ENCODE measurements at regions not wholly inside any gene's neighbourhood (a gene's known extent, or its start where the extent isn't known, plus 50 kb on each side); places are given as distances from the start of the nearest gene placed in this dataset.
"Not testable (repeated sequence)": the region's sequence is repeated elsewhere in the genome, so short reads cannot be mapped to it uniquely, and the experiment has no call there.

DNA sequence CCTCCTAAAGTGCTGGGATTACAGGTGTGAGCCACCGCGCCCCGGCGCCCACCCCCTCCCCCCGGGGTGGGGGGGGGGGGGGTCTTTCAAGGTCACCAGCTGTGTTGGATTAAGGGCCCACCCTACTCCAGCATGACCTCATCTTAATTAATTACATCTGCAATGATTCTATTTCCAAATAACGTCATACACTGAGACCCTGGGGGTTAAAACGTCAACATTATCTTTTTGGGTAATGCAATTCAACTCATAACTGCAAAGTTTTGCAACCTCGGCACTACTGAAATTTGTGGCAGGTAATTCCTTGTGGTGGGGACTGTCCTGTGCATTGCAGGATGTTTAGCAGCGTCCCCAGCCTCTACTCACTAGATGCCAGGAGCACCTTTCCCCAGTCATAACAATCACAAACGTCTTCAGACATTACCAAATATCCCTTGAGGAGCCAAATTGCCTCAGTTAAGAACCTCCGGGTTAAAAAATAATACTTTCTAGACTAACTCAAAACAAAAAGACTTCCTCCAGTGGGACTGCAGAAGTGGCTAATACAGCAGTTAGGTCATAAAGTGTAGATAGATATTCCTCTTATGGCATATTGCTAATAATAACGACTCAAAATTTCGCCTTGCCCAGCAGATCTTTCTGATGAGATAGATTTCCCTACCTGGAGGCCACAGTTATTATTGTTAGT, 233.0 kb upstream of the KAZN start:
- DNase-seq: no peak

DNA sequence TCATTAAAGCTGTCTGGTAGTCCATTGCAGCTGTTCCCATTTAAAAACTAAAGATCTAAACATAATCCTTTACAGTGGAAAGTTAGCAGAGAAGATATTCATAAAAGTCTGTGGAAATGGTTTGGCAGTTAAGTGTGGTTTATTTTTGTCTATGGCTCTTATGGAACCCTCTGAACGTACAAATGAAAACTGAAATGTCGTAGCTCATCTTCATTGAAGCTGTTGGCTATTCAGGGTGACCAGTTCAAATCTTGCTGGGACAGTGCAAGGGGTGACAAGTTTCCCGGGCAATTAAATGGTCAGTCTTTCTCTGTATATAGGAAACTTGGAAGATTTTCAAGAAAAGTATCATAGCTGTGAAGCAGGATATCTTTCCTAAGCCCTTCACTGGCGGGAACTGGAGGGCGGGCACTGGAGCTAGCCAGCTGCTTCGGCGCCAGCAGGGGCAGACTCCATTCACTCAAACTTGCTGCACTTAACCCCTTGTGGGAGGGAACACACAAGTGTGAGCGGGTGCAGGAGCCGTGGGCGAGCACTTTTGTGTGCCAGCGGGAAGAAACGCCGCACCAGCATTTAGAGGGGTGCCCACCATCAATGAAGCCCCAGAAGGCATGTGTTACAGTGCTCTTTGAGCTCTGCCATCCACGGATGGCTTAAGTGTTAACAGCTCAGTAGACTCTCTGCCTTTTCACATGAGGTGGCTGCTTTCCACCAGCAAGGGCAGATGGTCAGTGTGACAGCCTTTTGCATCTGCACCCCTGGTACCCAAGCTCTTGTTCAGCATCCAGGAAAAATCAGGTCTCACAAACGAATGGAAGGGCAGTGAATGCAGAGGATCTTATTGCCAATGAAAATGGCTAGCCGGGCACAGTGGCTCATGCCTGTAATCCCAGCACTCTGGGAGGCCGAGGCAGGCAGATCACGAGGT, 232.1 kb upstream of the KAZN start:
- no peak for DNase-seq

DNA sequence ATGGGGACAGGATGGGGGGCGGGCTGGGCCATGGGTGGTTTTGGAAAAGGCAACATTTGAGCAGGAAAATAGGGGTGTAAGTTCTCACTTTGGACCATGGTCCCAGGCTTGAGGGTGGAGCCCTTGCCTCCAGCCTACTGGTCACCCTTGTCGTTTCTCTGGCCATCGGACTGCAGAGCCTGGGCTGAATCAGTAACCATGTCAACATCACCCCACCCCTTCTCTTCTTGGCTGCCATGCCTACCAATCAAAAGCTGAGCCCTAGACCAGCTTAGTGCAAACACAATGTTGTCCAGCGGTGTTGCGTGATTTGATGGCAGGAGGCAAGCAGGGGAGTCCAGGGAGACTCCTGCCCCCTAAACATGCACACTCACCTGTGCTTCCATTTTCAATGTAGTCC, 231.0 kb upstream of the KAZN start:
- DNase-seq: no peak

DNA sequence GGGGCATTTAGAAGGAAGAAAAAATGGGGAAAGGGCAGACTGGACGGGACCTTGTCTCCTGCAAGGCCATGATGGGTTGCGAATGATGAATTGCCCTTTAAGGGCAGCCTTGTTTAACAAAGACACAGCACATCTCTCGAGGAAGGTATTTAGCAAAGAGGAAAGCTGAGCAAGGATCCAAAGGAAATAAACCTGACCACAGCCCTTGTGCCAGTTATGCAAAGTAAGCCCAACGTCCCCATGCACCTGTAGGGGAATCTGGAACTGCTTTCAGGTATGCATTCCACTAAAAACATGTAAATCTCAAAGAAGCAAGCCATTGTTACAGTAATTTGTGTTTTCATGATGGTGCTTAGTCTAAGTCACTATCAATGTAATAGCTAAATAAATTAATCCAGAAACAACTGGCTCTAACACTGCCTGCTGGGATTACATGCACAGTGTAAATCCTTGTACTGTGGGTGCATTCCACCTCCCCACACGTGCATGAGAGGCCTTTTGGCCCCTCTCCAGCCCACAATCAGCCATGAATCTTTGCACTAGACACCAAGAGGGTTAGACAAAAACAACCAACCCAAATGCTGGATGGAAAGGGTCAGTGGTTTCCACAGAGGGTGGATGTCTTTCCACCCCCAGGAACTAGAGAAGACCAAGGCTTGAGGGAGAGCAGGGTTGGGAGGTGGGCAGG, 228.8 kb upstream of the KAZN start:
- DNase-seq: no peak

DNA sequence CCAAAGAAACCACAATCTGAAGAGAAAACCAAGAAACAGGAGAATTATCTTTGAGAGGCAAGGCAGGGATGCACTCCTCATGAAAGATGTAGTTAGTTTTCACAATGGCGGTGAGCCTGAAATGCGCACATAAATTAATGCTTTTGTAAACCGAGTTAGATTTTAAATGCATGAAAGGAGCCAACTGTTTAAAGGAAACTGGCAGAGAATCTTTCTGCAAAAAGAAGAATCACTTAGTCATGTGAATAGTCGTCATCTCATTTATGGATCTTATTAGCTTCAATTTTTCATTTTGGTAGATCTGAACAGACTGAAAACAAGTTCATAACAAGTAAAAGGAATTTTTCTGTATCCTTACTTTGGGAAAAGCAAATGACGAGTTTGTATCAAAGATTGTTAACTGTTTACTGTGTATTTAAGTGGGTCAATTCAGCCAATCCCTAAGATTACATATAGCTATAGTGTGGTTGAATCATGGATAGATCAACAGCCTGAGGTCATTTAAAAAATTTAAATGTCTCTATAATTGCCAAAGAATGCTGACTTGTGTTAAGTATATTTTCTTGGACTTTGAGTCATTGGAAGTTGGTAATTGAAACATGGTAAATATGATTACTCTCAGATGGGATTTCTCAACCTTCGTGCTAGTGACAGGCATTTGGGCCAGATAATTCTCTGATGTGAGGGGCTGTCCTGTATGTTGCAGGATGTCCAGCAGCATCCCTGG, 226.6 kb upstream of the KAZN start:
- DNase-seq: no peak

DNA sequence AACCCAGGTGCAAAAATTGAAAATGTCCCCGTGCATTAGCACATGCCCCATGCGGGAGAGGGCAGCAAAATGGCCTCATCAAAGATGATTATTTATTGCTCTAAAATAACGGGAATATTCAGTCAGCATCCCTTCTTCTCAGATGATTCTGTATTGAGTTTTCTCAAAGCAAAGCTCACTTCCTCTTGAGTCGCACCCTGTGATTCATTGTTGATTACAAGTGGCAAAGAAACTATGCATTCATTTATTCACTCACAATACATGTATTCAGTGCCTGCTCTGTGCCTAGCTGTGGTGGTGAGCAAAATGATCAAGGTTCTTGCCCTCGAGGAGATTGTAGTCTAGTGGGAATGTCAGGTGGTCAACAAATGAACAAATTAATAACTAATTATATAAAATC, 226.0 kb upstream of the KAZN start:
- DNase-seq: no peak

- no peak for DNase-seq
Measured at GRCh38 chr1:14373081-14373758, 225.3 kb upstream of the KAZN start.

GRCh38 chr1:14375226-14375625, 223.3 kb upstream of the KAZN start:
- DNase-seq: no peak

DNA sequence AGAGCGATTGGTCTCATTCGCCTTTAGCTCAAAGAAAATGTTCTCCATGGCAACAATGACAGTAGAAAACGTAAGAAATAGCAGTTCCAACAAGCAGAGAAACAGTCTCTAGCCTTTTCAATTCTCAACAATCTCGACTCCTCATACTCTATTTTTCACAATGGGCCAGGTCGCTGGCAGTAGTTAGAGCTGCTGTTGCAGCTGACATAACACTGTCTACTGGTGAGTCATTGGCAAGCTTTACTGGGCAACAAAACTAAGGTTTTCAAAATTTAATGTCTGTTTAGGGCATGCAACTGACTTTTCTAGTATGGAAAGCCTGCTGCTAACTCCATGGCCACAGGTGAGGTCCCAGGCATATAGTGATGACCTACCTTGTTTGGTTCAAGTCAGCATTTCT, 221.1 kb upstream of the KAZN start:
- no peak for DNase-seq

DNA sequence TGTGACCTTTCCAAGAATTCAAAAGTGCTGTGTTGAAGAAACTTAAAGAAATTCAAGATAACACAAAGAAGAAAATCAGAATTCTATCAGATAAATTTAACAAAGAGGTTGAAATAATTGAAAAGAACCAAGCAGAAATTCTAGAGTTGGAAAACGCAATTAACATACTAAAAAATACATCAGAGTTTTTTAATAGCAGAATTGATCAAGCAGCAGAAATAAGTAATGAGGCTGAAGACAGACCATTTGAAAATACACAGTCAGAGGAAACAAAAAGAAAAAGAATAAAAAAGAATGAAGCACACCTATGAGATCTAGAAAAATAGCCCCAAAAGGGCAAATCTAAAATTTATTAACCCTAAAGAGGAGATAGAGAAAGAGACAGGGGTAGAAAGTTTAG, 218.1 kb upstream of the KAZN start:
- DNase-seq: no peak

DNA sequence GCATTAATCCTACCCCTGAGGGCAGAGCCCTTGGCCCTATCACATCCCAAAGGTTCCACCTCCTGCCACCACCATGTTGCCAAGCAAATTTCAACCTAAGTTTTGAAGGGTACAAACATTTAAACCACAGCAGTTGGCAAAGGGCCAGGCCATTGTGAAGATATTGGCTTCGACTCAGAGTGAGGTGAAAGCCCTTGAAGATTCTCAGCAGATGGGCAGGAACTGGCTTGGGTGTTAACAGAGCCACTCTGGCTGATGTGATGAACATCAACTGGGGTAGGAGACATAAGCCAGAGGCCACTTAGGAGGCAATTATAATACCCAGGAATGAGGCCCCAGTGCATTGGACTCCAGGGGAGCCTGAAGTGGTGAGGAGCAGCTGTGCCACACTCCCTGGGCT, 207.7 kb upstream of the KAZN start:
- no peak for DNase-seq

GRCh38 chr1:14392161-14392858, 206.2 kb upstream of the KAZN start:
- no peak for DNase-seq

GRCh38 chr1:14392859-14393365, 205.6 kb upstream of the KAZN start:
- DNase-seq: no peak

- DNase-seq: no peak
Measured at GRCh38 chr1:14396100-14396499, 202.4 kb upstream of the KAZN start.

- DNase-seq: no peak
Measured at GRCh38 chr1:14403961-14404645, 194.4 kb upstream of the KAZN start.

- no peak for DNase-seq
Measured at GRCh38 chr1:14404862-14405301, 193.6 kb upstream of the KAZN start.

GRCh38 chr1:14412235-14412634, 186.2 kb upstream of the KAZN start:
- DNase-seq: no peak

DNA sequence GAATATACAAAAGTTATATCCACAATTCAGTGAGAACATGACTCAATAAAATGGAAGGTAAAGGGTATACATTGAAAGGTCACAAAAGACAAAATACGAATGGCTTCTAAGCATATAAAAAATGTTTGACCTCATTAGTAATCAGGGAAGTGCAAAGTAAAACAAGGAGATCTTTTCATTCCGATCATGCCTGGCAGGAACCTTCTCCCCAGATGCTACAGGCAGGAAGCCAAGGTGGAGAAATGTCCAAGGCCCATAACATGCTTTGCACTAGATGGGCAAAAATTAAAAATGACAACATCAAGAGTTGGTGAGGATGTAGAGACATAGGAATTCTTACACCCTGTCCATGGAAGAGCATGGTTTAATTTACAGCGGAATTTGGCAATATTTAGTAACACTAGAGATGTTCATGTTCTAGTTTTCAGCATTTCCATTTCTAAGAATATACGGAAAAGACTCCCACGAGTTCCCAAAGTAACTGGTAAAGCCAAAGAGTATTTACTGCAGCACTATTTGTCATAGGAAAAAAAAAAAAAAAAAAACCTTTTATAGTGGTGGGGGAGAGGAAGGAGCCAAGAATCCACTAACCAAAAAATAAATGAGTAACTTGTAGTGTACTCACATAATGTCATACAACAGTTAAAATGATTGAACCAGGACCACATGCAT, 184.5 kb upstream of the KAZN start:
- no peak for DNase-seq

- DNase-seq: no peak
Measured at GRCh38 chr1:14415396-14415795, 183.1 kb upstream of the KAZN start.

DNA sequence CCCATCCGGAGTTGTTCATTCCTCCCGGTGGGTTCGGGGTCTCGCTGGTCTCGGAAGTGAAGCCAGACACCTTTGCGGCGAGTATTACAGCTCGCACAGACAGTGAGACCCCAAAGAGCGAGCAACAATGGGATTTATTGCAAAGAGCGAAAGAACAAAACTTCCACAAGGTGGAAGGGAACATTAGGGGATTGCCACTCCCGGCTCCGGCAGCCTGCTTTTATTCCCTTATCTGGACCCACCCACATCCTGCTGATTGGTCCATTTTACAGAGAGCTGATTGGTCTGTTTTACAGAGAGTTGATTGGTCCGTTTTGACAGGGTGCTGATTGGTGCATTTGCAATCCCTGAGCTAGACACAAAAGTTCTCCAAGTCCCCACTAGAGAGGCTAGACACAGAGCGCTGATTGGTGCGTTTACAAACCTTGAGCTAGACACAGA, 178.7 kb upstream of the KAZN start:
- DNase-seq: not testable (repeated sequence)

All from activated effector memory CD4-positive, alpha-beta T cell treated with anti-CD3 and anti-CD28 coated beads, Interleukin-2, amount 50 U/mL, for 16 hours (primary cell).